ENCODE measurements at regions not wholly inside any gene's neighbourhood (a gene's known extent, or its start where the extent isn't known, plus 50 kb on each side); places are given as distances from the start of the nearest gene placed in this dataset.

DNA sequence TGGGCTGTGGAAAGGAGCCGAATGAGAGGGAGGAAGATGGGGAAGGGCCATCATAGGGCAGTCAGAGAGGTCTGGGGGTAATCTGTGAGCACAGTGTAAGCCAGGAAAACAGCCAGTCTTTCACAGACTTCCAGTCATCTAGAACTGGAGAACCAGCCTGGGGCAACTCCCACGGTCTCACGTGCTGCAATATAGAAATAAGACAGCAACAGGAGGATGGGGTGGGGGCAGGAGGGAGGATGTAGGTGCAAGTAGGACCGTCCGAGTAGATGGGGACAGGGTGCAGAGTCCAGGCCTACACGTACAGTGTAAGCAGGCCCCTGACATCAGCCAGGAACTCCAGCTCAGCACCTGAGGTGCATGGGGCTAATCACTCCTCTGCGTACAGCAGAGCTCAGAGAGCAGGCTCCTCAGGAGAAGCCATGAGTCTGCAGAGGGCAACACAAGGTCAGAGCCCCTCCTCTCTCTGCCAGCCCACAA lies 58.2 kb upstream of the TNFAIP3 start:
- CTCF ChIA-PET: interaction anchor here (0.6 kb wide), 1 partner anchor 378 kb away, joined by 3 read pairs; no protein-coding TSS in a partner anchor
- H4K20me1 ChIP-seq (ENCODE audit: insufficient read depth): no peaks in the 10 kb centered on the region
- 24% methylated on average over 6 of the region's 7 CpGs for WGBS (ENCODE audit: low lambda C conversion rate)

More for the DNA sequence above, 58.2 kb upstream of the TNFAIP3 start:
- H3K9me2 ChIP-seq: no peaks in the 10 kb centered on the region
- H3K9me3 ChIP-seq: no peaks in the 10 kb centered on the region
- no peak overlapping the region for H3K27ac ChIP-seq (ENCODE audit: low read depth in 2 of 2, low read length in 1 of 2)
- no peak overlapping the region for H3K9ac ChIP-seq
- H3F3A ChIP-seq (replicated peaks; ENCODE audit: insufficient read depth): no peaks in the 10 kb centered on the region
- H3K4me2 ChIP-seq: no peak overlapping the region
- H3K79me2 ChIP-seq (ENCODE audit: insufficient read depth): no peaks in the 10 kb centered on the region
- H2AFZ ChIP-seq (ENCODE audit: low read depth): no peak overlapping the region
- no peak for DNase-seq
- H3K4me3 ChIP-seq (ENCODE audit: low read depth in 2 of 2, low read length in 1 of 2): no peak overlapping the region
- POLR2A ChIA-PET: no interaction called here
- H3K27me3 ChIP-seq (ENCODE audit: insufficient read depth): no peaks in the 10 kb centered on the region; the same call in 1 of the 2 replicates
- TF ChIP-seq, protein P1, sequence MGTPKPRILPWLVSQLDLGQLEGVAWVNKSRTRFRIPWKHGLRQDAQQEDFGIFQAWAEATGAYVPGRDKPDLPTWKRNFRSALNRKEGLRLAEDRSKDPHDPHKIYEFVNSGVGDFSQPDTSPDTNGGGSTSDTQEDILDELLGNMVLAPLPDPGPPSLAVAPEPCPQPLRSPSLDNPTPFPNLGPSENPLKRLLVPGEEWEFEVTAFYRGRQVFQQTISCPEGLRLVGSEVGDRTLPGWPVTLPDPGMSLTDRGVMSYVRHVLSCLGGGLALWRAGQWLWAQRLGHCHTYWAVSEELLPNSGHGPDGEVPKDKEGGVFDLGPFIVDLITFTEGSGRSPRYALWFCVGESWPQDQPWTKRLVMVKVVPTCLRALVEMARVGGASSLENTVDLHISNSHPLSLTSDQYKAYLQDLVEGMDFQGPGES (IDR thresholded peaks at IDR 0.05; ENCODE audit: low read depth, low read length): no peak
- TF ChIP-seq MEF2A (IDR thresholded peaks at IDR 0.05; ENCODE audit: borderline replicate concordance, low read depth) (no peak), RXRA (IDR thresholded peaks at IDR 0.05; ENCODE audit: borderline replicate concordance, low read depth) (no peak), NRF1 (IDR thresholded peaks at IDR 0.05; ENCODE audit: low read depth, low read length) (no peak), ELF1 (IDR thresholded peaks at IDR 0.05) (no peak), RAD21 (IDR thresholded peaks at IDR 0.05; ENCODE audit: low read length) (no peak), FOXJ3 (CRISPR knock-in tag; IDR thresholded peaks at IDR 0.05) (no peak), GABPA (IDR thresholded peaks at IDR 0.05; ENCODE audit: low read depth) (no peak), RCOR1 (IDR thresholded peaks at IDR 0.05; ENCODE audit: low read length) (no peak), FOXM1 (IDR thresholded peaks at IDR 0.05; ENCODE audit: low read depth) (no peak), RFX5 (IDR thresholded peaks at IDR 0.05; ENCODE audit: low read length) (no peak), POLR2AphosphoS5 (IDR thresholded peaks at IDR 0.05; ENCODE audit: low read depth, low read length) (no peak), EZH2phosphoT487 (IDR thresholded peaks at IDR 0.05; ENCODE audit: borderline replicate concordance, low read depth) (no peak)
- TF ChIP-seq, protein P2, sequence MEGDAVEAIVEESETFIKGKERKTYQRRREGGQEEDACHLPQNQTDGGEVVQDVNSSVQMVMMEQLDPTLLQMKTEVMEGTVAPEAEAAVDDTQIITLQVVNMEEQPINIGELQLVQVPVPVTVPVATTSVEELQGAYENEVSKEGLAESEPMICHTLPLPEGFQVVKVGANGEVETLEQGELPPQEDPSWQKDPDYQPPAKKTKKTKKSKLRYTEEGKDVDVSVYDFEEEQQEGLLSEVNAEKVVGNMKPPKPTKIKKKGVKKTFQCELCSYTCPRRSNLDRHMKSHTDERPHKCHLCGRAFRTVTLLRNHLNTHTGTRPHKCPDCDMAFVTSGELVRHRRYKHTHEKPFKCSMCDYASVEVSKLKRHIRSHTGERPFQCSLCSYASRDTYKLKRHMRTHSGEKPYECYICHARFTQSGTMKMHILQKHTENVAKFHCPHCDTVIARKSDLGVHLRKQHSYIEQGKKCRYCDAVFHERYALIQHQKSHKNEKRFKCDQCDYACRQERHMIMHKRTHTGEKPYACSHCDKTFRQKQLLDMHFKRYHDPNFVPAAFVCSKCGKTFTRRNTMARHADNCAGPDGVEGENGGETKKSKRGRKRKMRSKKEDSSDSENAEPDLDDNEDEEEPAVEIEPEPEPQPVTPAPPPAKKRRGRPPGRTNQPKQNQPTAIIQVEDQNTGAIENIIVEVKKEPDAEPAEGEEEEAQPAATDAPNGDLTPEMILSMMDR (IDR thresholded peaks at IDR 0.05): no peak
- TF ChIP-seq, protein P3, sequence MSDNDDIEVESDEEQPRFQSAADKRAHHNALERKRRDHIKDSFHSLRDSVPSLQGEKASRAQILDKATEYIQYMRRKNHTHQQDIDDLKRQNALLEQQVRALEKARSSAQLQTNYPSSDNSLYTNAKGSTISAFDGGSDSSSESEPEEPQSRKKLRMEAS (IDR thresholded peaks at IDR 0.05; ENCODE audit: low read depth): no peak
- TF ChIP-seq, protein P4, sequence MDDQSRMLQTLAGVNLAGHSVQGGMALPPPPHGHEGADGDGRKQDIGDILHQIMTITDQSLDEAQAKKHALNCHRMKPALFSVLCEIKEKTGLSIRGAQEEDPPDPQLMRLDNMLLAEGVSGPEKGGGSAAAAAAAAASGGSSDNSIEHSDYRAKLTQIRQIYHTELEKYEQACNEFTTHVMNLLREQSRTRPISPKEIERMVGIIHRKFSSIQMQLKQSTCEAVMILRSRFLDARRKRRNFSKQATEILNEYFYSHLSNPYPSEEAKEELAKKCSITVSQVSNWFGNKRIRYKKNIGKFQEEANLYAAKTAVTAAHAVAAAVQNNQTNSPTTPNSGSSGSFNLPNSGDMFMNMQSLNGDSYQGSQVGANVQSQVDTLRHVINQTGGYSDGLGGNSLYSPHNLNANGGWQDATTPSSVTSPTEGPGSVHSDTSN (IDR thresholded peaks at IDR 0.05): no peak
- TF ChIP-seq, protein P5, sequence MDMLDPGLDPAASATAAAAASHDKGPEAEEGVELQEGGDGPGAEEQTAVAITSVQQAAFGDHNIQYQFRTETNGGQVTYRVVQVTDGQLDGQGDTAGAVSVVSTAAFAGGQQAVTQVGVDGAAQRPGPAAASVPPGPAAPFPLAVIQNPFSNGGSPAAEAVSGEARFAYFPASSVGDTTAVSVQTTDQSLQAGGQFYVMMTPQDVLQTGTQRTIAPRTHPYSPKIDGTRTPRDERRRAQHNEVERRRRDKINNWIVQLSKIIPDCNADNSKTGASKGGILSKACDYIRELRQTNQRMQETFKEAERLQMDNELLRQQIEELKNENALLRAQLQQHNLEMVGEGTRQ (IDR thresholded peaks at IDR 0.05; ENCODE audit: borderline replicate concordance, low read depth, low read length): no peak
- TF ChIP-seq, protein P6, sequence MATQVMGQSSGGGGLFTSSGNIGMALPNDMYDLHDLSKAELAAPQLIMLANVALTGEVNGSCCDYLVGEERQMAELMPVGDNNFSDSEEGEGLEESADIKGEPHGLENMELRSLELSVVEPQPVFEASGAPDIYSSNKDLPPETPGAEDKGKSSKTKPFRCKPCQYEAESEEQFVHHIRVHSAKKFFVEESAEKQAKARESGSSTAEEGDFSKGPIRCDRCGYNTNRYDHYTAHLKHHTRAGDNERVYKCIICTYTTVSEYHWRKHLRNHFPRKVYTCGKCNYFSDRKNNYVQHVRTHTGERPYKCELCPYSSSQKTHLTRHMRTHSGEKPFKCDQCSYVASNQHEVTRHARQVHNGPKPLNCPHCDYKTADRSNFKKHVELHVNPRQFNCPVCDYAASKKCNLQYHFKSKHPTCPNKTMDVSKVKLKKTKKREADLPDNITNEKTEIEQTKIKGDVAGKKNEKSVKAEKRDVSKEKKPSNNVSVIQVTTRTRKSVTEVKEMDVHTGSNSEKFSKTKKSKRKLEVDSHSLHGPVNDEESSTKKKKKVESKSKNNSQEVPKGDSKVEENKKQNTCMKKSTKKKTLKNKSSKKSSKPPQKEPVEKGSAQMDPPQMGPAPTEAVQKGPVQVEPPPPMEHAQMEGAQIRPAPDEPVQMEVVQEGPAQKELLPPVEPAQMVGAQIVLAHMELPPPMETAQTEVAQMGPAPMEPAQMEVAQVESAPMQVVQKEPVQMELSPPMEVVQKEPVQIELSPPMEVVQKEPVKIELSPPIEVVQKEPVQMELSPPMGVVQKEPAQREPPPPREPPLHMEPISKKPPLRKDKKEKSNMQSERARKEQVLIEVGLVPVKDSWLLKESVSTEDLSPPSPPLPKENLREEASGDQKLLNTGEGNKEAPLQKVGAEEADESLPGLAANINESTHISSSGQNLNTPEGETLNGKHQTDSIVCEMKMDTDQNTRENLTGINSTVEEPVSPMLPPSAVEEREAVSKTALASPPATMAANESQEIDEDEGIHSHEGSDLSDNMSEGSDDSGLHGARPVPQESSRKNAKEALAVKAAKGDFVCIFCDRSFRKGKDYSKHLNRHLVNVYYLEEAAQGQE (IDR thresholded peaks at IDR 0.05; ENCODE audit: low read depth, low read length): no peak
- TF ChIP-seq, protein P7, sequence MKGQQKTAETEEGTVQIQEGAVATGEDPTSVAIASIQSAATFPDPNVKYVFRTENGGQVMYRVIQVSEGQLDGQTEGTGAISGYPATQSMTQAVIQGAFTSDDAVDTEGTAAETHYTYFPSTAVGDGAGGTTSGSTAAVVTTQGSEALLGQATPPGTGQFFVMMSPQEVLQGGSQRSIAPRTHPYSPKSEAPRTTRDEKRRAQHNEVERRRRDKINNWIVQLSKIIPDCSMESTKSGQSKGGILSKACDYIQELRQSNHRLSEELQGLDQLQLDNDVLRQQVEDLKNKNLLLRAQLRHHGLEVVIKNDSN (IDR thresholded peaks at IDR 0.05; ENCODE audit: borderline replicate concordance, low read depth): no peak
- H3K4me1 ChIP-seq (ENCODE audit: control insufficient read depth in 1 of 2, insufficient read depth in 2 of 2, low read depth in 1 of 2, low read length in 1 of 2): no peaks in the 10 kb centered on the region; a peak in 1 of 4 replicates
- H3K36me3 ChIP-seq (replicated peaks in 1 of 2; ENCODE audit: control insufficient read depth in 1 of 2, insufficient read depth in 2 of 2, low read length in 1 of 2): no peaks in the 10 kb centered on the region

All from SK-N-SH (cell line).